Thyroid gland (tissue), 4 donors: ENCODE measurements at regions not wholly inside any gene's neighbourhood (a gene's known extent, or its start where the extent isn't known, plus 50 kb on each side); places are given as distances from the start of the nearest gene placed in this dataset.

Experiments used
- POLR2A ChIP-seq, 2 donors: fragments of 450-650 bp; IDR thresholded peaks; one replicate each; pipeline ENCODE4 v1.6.1; 2017; ENCODE audit warnings: antibody characterized with exemption in 2 of 2, mild to moderate bottlenecking in 2 of 2, moderate library complexity in 1 of 2
- TF ChIP-seq, protein P1 (sequence below), 6 experiments: fragments of 200-600 bp in 3 of 6; fragments of 450-650 bp in 3 of 6; sonication (generic) in 3 of 6; IDR thresholded peaks; one replicate each; pipeline ENCODE4 v1.5.1; 2016 to 2019; ENCODE audit warnings: antibody characterized with exemption in 6 of 6, mild to moderate bottlenecking in 2 of 6, inconsistent platforms in 1 of 6, moderate library complexity in 1 of 6

DNA sequence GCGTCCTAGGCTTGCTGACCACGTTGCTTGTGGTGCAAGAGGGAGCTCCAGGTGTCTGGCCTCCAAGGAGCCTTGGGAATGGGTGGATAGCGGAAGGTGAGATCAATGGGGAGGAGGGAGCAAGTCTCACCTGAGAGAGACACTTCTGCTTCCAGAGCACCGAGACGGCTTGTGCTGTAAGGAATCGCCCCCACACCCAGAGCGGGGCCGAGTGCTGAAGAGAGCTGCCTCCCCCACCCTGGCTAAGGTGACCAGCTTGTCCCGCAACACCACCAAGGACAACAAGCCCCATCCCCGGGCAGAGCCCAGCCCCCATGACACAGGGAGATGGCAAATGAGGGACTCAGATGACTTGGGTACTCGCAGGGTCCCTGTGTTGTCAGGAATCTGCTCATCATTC is 485.6 kb downstream of the NPHP4 start:
- TF ChIP-seq, protein P1, sequence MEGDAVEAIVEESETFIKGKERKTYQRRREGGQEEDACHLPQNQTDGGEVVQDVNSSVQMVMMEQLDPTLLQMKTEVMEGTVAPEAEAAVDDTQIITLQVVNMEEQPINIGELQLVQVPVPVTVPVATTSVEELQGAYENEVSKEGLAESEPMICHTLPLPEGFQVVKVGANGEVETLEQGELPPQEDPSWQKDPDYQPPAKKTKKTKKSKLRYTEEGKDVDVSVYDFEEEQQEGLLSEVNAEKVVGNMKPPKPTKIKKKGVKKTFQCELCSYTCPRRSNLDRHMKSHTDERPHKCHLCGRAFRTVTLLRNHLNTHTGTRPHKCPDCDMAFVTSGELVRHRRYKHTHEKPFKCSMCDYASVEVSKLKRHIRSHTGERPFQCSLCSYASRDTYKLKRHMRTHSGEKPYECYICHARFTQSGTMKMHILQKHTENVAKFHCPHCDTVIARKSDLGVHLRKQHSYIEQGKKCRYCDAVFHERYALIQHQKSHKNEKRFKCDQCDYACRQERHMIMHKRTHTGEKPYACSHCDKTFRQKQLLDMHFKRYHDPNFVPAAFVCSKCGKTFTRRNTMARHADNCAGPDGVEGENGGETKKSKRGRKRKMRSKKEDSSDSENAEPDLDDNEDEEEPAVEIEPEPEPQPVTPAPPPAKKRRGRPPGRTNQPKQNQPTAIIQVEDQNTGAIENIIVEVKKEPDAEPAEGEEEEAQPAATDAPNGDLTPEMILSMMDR (IDR thresholded peaks at IDR 0.05): no peak
- no peak for TF ChIP-seq POLR2A (IDR thresholded peaks at IDR 0.05)
